Lung (tissue), 11 donors: ENCODE measurements at regions not wholly inside any gene's neighbourhood (a gene's known extent, or its start where the extent isn't known, plus 50 kb on each side); places are given as distances from the start of the nearest gene placed in this dataset.

Experiments
- ATAC-seq: fragments of 200-7000 bp; cut with Tn5 transposase; one replicate; pipeline ENCODE4 v1.9.1; 2020; ENCODE audit warnings: moderate number of reproducible peaks; ENCODE audit not compliant: insufficient read depth, low FRiP score
- DNase-seq, 3 donors: peaks; one replicate each; pipeline ENCODE4 v3.0.0-alpha.2; 2013 to 2017
- H3K27ac ChIP-seq, 2 donors: one replicate each; pipeline ENCODE4 v1.5.1; 2013; ENCODE audit warnings: mild to moderate bottlenecking in 2 of 2, moderate library complexity in 2 of 2, control low read depth in 1 of 2, inconsistent platforms in 1 of 2, low read depth in 1 of 2, low read length in 1 of 2
- H3K27me3 ChIP-seq, 3 donors: one replicate each; pipeline ENCODE4 v1.5.1; 2013; ENCODE audit warnings: low read length in 2 of 3; ENCODE audit not compliant: control insufficient read depth in 3 of 3, insufficient read depth in 3 of 3
- H3K36me3 ChIP-seq, 4 donors: one replicate each; pipeline ENCODE4 v1.5.1; 2013; ENCODE audit warnings: low read length in 4 of 4, mild to moderate bottlenecking in 1 of 4, moderate library complexity in 1 of 4; ENCODE audit not compliant: control insufficient read depth in 4 of 4, insufficient read depth in 4 of 4
- H3K4me1 ChIP-seq, 5 donors: one replicate each; pipeline ENCODE4 v1.5.1; 2013; ENCODE audit warnings: low read length in 5 of 5, mild to moderate bottlenecking in 2 of 5, moderate library complexity in 1 of 5; ENCODE audit not compliant: control insufficient read depth in 5 of 5, insufficient read depth in 5 of 5
- H3K4me3 ChIP-seq: one replicate; pipeline ENCODE4 v1.5.1; 2013; ENCODE audit warnings: mild to moderate bottlenecking, control low read depth, moderate library complexity
- H3K9ac ChIP-seq, 2 donors: one replicate each; pipeline ENCODE4 v1.5.1; 2013; ENCODE audit warnings: low read length in 2 of 2, control low read depth in 1 of 2; ENCODE audit not compliant: insufficient read depth in 1 of 2
- H3K9me3 ChIP-seq, 4 donors: one replicate each; pipeline ENCODE4 v1.5.1; 2013; ENCODE audit warnings: low read length in 3 of 4, mild to moderate bottlenecking in 1 of 4, moderate library complexity in 1 of 4; ENCODE audit not compliant: control insufficient read depth in 4 of 4, insufficient read depth in 3 of 4
- WGBS, 2 donors: extraction: QIAGEN DNeasy Blood & Tissue Kit; methylation state at CpG; one replicate each; pipeline ENCODE4 v1.1.7; 2013; 5-methylcytosine and 5-hydroxymethylcytosine counted together
- TF ChIP-seq, protein P1 (sequence below): IDR thresholded peaks from 2 replicates; pipeline ENCODE4 v1.5.1; 2012; ENCODE audit warnings: mild to moderate bottlenecking; ENCODE audit errors: control extremely low read depth, extremely low read depth
- donor health status: control.
- donor health status: control.
- donor health status: Bipolar disorder and iron deficiency.
- donor health status: healthy.
- donor health status: DM: yes; HTN: yes; CAD: no.

DNA sequence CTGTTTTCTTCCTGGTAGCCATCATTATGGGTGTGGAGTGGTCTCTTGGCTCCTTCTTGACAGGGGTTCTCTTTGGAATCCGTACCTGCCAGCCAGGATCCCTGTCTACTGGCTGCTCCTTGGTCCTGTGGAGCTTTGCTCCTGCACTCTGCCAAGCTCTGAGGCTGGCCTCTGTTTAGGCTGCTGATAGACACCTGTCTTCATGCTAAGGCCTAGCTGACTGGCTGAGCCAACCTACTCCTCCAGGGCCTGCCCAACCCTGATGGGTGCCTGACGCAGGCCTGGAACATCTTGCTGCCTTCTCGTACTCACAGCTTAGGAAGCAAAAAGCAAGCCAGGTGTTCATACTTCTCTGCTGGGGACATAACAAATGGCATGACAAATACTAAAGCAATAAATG lies 333.6 kb upstream of the ZNF32 start:
- Histone ChIP-seq H3K4me1 (peaks cover 0 to 15% (median 8%) of the 10 kb centered on the region in 5 donors), H3K4me3 (no peak overlapping the region), H3K27me3 (no peaks in the 10 kb centered on the region), H3K36me3 (no peaks in the 10 kb centered on the region), H3K9ac (no peak overlapping the region), H3K9me3 (peaks cover 0 to 5% (median 0%) of the 10 kb centered on the region in 4 donors), H3K27ac (no peak overlapping the region)
- WGBS, 2 donors, result 95% methylated on average over 3 of the region's 3 CpGs
- DNase-seq (no peak), ATAC-seq (no peak)
- TF ChIP-seq, protein P1, sequence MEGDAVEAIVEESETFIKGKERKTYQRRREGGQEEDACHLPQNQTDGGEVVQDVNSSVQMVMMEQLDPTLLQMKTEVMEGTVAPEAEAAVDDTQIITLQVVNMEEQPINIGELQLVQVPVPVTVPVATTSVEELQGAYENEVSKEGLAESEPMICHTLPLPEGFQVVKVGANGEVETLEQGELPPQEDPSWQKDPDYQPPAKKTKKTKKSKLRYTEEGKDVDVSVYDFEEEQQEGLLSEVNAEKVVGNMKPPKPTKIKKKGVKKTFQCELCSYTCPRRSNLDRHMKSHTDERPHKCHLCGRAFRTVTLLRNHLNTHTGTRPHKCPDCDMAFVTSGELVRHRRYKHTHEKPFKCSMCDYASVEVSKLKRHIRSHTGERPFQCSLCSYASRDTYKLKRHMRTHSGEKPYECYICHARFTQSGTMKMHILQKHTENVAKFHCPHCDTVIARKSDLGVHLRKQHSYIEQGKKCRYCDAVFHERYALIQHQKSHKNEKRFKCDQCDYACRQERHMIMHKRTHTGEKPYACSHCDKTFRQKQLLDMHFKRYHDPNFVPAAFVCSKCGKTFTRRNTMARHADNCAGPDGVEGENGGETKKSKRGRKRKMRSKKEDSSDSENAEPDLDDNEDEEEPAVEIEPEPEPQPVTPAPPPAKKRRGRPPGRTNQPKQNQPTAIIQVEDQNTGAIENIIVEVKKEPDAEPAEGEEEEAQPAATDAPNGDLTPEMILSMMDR, result no peak

DNA sequence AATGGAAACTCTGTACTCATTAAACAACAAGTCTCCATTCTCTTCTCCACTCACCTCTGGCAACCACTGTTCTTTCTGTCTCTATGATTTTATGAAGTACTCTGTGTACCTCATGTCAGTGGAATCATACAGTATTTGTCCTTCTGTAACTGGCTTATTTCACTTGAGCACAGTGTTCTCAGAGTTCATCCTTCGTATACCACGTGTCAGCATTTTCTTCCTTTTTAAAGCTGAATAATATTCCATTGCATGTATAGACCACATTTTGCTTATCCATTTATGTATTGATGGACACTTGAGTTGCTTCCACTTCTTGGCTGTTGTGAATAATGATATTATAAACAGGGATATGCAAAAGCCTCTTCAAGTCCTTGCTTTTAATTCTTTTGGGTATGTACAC lies 333.0 kb upstream of the ZNF32 start:
- no peak overlapping the region for H3K9ac ChIP-seq
- ATAC-seq, result no peak
- H3K4me1 ChIP-seq, result peaks cover 0 to 15% (median 8%) of the 10 kb centered on the region in 5 donors

DNA sequence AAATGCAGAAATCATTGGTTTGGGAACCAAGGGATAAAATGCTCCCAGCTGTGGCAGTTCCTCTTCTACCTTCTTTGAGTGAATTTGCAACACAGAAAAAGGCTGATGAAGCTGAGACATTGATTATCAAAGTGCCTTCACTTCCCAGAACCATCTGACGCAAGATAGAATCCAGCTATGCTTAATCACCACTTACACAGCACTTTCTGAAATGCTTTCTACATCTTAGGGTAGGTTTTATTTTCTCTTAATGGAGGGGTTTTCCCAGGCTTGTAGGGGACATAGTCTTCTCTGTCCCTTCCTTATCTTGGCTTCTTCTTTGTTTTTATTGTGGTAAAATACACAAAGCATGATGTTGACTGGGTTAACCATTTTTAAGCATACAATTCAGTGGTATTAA lies 332.6 kb upstream of the ZNF32 start:
- ATAC-seq, result peak; percentile 35
- Histone ChIP-seq H3K27me3 (no peaks in the 10 kb centered on the region), H3K4me1 (peaks cover 0 to 15% (median 8%) of the 10 kb centered on the region in 5 donors), H3K9ac (no peak overlapping the region), H3K4me3 (no peak overlapping the region), H3K36me3 (no peaks in the 10 kb centered on the region), H3K9me3 (no peaks in the 10 kb centered on the region), H3K27ac (no peak overlapping the region)
- TF ChIP-seq, protein P1, result no peak
- 44 to 65% methylated on average over 1 of the region's 1 CpG for WGBS, 2 donors
- DNase-seq, result peak in 2 of 3 donors; percentile 38 to 39

More for the DNA sequence above, 333.0 kb upstream of the ZNF32 start:
- TF ChIP-seq, protein P1, result no peak
- Histone ChIP-seq H3K36me3 (no peaks in the 10 kb centered on the region), H3K27me3 (no peaks in the 10 kb centered on the region), H3K9me3 (peaks cover 0 to 2% (median 0%) of the 10 kb centered on the region in 4 donors), H3K27ac (no peak overlapping the region), H3K4me3 (no peak overlapping the region)
- 92 to 97% methylated on average over 2 of the region's 2 CpGs for WGBS, 2 donors
- DNase-seq, result no peak

DNA sequence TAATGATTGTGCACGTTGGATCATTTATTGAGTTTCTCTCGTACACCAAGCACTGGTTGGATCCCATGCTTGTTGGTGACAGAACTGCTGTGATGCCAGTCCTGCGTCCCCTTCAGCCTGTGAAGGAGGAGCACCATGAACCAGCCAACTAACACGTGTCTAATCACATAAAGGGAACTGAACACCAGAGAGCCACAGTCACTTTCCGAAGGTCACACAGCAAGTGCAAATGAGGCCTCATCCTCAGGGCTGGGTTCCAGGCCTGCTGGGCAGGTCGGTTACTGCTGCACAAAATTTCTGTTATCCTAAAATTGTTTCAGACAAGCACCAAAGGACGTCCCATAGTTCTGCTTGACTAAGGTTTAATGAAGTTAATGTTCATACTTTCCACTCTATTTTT lies 332.0 kb upstream of the ZNF32 start:
- Histone ChIP-seq H3K27ac (no peak overlapping the region), H3K9me3 (no peaks in the 10 kb centered on the region), H3K4me1 (peaks cover 0 to 15% (median 8%) of the 10 kb centered on the region in 5 donors), H3K27me3 (no peaks in the 10 kb centered on the region), H3K4me3 (no peak overlapping the region), H3K9ac (no peak overlapping the region), H3K36me3 (no peaks in the 10 kb centered on the region)
- ATAC-seq (no peak), DNase-seq (no peak)
- 71 to 82% methylated on average over 7 of the region's 7 CpGs for WGBS, 2 donors
- TF ChIP-seq, protein P1, result no peak
